ENCODE measurements at regions not wholly inside any gene's neighbourhood (a gene's known extent, or its start where the extent isn't known, plus 50 kb on each side); places are given as distances from the start of the nearest gene placed in this dataset.

DNA sequence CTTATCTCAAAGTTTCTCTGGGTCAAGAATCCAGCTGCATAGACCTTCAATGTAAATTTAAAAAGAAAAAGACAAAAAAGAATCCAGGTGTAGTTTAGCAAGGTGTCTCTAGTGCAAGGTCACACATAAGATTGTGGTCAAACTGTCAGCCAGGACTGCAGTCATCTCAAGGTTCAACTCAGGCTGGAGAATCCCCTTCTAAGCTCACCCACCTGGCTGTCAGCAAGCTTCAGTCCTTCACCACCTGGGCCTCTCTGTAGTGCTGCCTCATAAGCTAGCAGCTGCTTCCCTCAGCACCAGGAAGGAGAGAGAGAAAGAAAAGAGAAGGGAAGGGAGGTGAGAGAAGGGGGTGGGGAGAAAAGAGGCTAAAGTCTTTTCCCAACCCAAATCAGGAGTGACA is 146.7 kb downstream of the ACTL7B start:
- TF ChIP-seq, protein P1, sequence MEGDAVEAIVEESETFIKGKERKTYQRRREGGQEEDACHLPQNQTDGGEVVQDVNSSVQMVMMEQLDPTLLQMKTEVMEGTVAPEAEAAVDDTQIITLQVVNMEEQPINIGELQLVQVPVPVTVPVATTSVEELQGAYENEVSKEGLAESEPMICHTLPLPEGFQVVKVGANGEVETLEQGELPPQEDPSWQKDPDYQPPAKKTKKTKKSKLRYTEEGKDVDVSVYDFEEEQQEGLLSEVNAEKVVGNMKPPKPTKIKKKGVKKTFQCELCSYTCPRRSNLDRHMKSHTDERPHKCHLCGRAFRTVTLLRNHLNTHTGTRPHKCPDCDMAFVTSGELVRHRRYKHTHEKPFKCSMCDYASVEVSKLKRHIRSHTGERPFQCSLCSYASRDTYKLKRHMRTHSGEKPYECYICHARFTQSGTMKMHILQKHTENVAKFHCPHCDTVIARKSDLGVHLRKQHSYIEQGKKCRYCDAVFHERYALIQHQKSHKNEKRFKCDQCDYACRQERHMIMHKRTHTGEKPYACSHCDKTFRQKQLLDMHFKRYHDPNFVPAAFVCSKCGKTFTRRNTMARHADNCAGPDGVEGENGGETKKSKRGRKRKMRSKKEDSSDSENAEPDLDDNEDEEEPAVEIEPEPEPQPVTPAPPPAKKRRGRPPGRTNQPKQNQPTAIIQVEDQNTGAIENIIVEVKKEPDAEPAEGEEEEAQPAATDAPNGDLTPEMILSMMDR (IDR thresholded peaks at IDR 0.05), result no peak
- no peak for TF ChIP-seq POLR2A (IDR thresholded peaks at IDR 0.05)
- Histone ChIP-seq H3K36me3 (no peaks in the 10 kb centered on the region), H3K27ac (no peak overlapping the region), H3K4me3 (no peak overlapping the region), H3K4me1 (no peaks in the 10 kb centered on the region), H3K9me3 (no peaks in the 10 kb centered on the region), H3K27me3 (no peaks in the 10 kb centered on the region)
- no peak for DNase-seq

DNA sequence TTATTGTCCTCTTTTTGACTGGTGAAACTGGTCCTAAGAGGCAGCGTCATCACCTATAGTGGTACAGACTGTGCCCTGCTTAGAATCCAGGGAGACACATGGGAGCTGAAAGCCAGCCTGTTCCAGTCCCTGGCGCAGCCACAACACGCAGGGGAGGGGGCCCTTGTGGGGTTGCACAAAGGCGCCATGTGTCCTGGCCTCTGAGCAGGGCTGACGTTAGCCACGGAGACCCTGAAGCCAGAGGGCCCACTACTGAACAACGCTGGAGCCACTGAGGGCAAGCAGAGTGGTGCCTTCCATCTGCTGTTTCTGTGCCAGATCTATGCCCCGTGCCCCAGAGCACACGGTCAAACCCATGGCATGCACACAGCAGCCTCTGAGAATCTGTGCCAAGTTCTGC is 147.3 kb downstream of the ACTL7B start:
- Histone ChIP-seq H3K4me1 (no peaks in the 10 kb centered on the region), H3K9me3 (no peaks in the 10 kb centered on the region), H3K27ac (no peak overlapping the region), H3K27me3 (no peaks in the 10 kb centered on the region), H3K4me3 (no peak overlapping the region), H3K36me3 (no peaks in the 10 kb centered on the region)
- TF ChIP-seq POLR2A (IDR thresholded peaks at IDR 0.05), result no peak
- DNase-seq, result no peak

DNA sequence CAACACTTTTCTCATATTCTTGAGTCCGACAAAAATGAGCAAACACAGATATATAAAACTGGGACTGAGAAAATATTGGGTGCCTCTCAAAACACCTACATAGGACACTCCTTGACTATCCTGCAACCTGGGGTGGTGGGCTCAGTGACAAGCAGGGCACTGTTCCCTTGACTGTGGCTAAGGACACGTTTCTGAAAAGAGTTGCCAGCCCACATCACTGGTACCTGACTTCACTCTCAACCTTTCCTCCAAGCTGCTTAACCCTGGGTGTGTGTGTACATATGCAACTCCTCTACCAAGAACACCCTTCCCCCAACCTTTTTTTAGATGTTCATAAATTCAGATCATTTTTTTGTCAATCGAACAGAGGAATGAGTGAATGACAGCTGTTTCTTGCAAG is 148.7 kb downstream of the ACTL7B start:
- H3K27ac ChIP-seq, result no peak overlapping the region
- no peaks in the 10 kb centered on the region for H3K4me1 ChIP-seq
- TF ChIP-seq POLR2A (IDR thresholded peaks at IDR 0.05), result no peak
- TF ChIP-seq, protein P1 (IDR thresholded peaks at IDR 0.05), result no peak
- no peak overlapping the region for H3K4me3 ChIP-seq
- no peak for DNase-seq
- no peaks in the 10 kb centered on the region for H3K9me3 ChIP-seq
- no peaks in the 10 kb centered on the region for H3K27me3 ChIP-seq
- no peaks in the 10 kb centered on the region for H3K36me3 ChIP-seq

DNA sequence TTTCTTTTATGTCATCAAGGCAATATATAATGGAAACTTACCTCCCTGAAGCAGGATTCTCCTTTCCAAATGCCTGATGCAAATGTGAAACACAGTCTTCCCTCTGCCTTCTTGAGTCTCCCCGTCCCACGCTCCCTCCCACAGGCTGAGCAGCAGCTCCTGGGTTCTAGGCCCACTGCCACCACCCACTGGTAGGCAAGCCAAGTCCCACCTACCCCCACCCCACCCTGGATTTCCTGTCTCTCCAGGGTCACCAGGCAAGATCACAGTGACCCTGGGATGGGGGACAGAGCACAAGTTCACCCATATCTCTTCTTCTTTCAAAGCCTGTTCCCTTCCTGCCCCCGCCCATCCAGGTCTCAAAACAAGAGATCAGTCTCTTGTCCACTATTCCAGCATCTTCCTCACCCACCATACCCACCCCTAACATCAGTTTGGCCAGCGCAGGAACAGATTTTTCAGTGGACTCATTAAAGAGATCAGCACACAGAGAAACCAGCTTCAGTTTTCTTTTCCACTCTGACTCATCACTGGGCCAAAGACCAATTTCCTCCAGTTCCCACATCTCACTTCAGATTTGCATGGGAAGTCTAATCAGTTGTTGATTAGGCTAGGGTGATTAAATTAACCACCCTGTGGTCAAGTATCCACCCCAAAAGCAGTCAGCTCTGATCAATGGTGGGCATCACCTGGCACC is 151.5 kb downstream of the ACTL7B start:
- H3K4me3 ChIP-seq, result no peak overlapping the region
- H3K4me1 ChIP-seq, result no peaks in the 10 kb centered on the region
- no peaks in the 10 kb centered on the region for H3K36me3 ChIP-seq
- H3K9me3 ChIP-seq, result no peaks in the 10 kb centered on the region
- no peak for TF ChIP-seq POLR2A (IDR thresholded peaks at IDR 0.05)
- TF ChIP-seq, protein P1 (IDR thresholded peaks at IDR 0.05), result no peak
- H3K27ac ChIP-seq, result no peak overlapping the region
- H3K27me3 ChIP-seq, result no peaks in the 10 kb centered on the region
- DNase-seq, result no peak

DNA sequence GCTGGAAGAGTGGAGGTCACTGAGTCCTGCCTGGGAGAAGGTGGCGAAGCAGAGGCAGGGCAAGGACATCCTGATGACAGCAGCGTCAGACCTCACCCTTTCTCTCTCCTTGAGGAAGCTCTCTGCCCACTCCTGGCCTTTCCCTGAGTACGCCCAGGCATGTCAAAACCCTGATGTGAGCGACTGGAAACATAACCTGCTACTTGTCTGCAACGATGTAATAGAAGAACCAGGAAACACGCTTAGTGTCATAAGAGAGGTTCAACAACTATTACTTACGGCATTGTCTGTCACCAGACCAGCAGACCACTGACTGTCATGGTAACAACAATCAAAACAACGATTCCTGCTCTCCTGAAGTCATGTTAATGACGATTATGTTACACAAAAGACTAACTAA is 152.4 kb downstream of the ACTL7B start:
- no peak for TF ChIP-seq POLR2A (IDR thresholded peaks at IDR 0.05)
- TF ChIP-seq, protein P1 (IDR thresholded peaks at IDR 0.05), result no peak
- no peak for DNase-seq
- Histone ChIP-seq H3K4me3 (no peak overlapping the region), H3K27ac (no peak overlapping the region), H3K36me3 (no peaks in the 10 kb centered on the region), H3K4me1 (no peaks in the 10 kb centered on the region), H3K9me3 (no peaks in the 10 kb centered on the region), H3K27me3 (no peaks in the 10 kb centered on the region)

GRCh38 chr9:108702681-108703080 is 153.1 kb downstream of the ACTL7B start:
- H3K27me3 ChIP-seq, result no peaks in the 10 kb centered on the region
- H3K9me3 ChIP-seq, result no peaks in the 10 kb centered on the region
- H3K4me1 ChIP-seq, result no peaks in the 10 kb centered on the region
- DNase-seq, result no peak
- H3K27ac ChIP-seq, result no peak overlapping the region
- no peak overlapping the region for H3K4me3 ChIP-seq
- no peaks in the 10 kb centered on the region for H3K36me3 ChIP-seq
- TF ChIP-seq, protein P1 (IDR thresholded peaks at IDR 0.05), result no peak
- no peak for TF ChIP-seq POLR2A (IDR thresholded peaks at IDR 0.05)
